H1 (cell line): ENCODE measurements at regions not wholly inside any gene's neighbourhood (a gene's known extent, or its start where the extent isn't known, plus 50 kb on each side); places are given as distances from the start of the nearest gene placed in this dataset.

Experiments
- CHD7 ChIP-seq: fragments of 300-600 bp; sonication (generic); IDR thresholded peaks from 2 replicates; pipeline ENCODE4 v1.7.1; 2012; ENCODE audit warnings: low read length, moderate library complexity, mild to moderate bottlenecking, inconsistent platforms; ENCODE audit not compliant: insufficient replicate concordance
- CTBP2 ChIP-seq: IDR thresholded peaks from 2 replicates; pipeline ENCODE4 v1.7.0; 2011; ENCODE audit warnings: borderline replicate concordance, mild to moderate bottlenecking, moderate library complexity, mixed read lengths, low read length; ENCODE audit not compliant: insufficient read depth, insufficient read length
- POLR2AphosphoS5 ChIP-seq: IDR thresholded peaks from 2 replicates; pipeline ENCODE4 v1.6.1; 2011; ENCODE audit warnings: low read depth, low read length

- TF ChIP-seq CHD7, result no peak
- TF ChIP-seq POLR2AphosphoS5, result no peak
- no peak for TF ChIP-seq CTBP2
Measured at GRCh38 chr17:33950061-33950460, 305.0 kb upstream of the CCL2 start (continued).
